Heart right ventricle (tissue), 16 donors: ENCODE measurements at regions not wholly inside any gene's neighbourhood (a gene's known extent, or its start where the extent isn't known, plus 50 kb on each side); places are given as distances from the start of the nearest gene placed in this dataset.
A peak's percentile ranks its signal among the peaks of the same experiment; 100 is the strongest.

Experiments used
- ATAC-seq, 8 donors: fragments of 200-7000 bp; cut with Tn5 transposase; one replicate each; pipeline ENCODE4 v1.9.1; 2020; ENCODE audit warnings: mild to moderate bottlenecking in 8 of 8, moderate library complexity in 8 of 8, moderate number of reproducible peaks in 1 of 8
- DNase-seq, 2 donors: peaks; one replicate each; pipeline ENCODE4 v3.0.0-alpha.2; 2020
- H3K27ac ChIP-seq, 10 donors: fragments of 200-600 bp; sonication (generic) in 2 of 10; one replicate each; pipeline versions ENCODE4 v1.5.0 to v1.8.0; 2020 to 2022; ENCODE audit warnings: mild to moderate bottlenecking in 3 of 10
- H3K27me3 ChIP-seq, 7 donors: fragments of 200-600 bp; one replicate each; pipeline ENCODE4 v1.8.0; 2021 to 2022; ENCODE audit warnings: mild to moderate bottlenecking in 2 of 7
- H3K36me3 ChIP-seq, 9 donors: fragments of 200-600 bp; sonication (generic) in 1 of 9; one replicate each; pipeline versions ENCODE4 v1.5.0 to v1.8.0; 2020 to 2022; ENCODE audit warnings: mild to moderate bottlenecking in 2 of 9
- H3K4me1 ChIP-seq, 9 donors: fragments of 200-600 bp; sonication (generic) in 1 of 9; one replicate each; pipeline versions ENCODE4 v1.5.0 to v1.8.0; 2020 to 2022; ENCODE audit warnings: mild to moderate bottlenecking in 4 of 9
- H3K4me3 ChIP-seq, 10 donors: fragments of 200-600 bp; sonication (generic) in 2 of 10; one replicate each; pipeline versions ENCODE4 v1.5.0 to v1.8.0; 2020 to 2022; ENCODE audit warnings: mild to moderate bottlenecking in 7 of 10, moderate library complexity in 2 of 10
- H3K9me3 ChIP-seq, 11 donors: fragments of 200-600 bp in 10 of 11; sonication (generic) in 2 of 11; one replicate each; pipeline versions ENCODE4 v1.5.0 to v1.8.0; 2013 to 2022; ENCODE audit warnings: mild to moderate bottlenecking in 2 of 11, control low read depth in 1 of 11, moderate library complexity in 1 of 11
- CTCF ChIP-seq, 9 donors: fragments of 200-600 bp; sonication (generic) in 2 of 9; IDR thresholded peaks; one replicate each; pipeline versions ENCODE4 v1.5.0 to v1.8.0; 2021 to 2022; ENCODE audit warnings: antibody characterized with exemption in 9 of 9, mild to moderate bottlenecking in 5 of 9, moderate library complexity in 1 of 9
- WGBS, 2 donors: extraction: QIAGEN DNeasy Blood & Tissue Kit; methylation state at CpG; one replicate each; pipeline ENCODE4 v1.1.7; 2013; ENCODE audit warnings: inconsistent platforms in 1 of 2; 5-methylcytosine and 5-hydroxymethylcytosine counted together
- intact Hi-C, 10 donors: fragments of 100-400 bp; cut with DNase I; formaldehyde crosslinking; loops; one replicate each; pipeline versions ENCODE4 v1.11.1 to v1.14.2; 2022
- donor health status: Arrhythmogenic right ventricular cardiomyopathy.
- donor health status: ischemic (EF 13 %, LVEDD 7.1; RV severe dilation, severe dysfunction).
- donor health status: healthy with polysubstance abuse.
- donor health status: DM: no; HTN: yes; CAD: no.
- donor health status: DM: no; HTN: no; CAD: no.
- donor health status: ischemic (EF 25% LVEDD 6.9; RV normal size, moderate dysfunction).
- donor health status: ischemic (EF 25% LVEDD 5.7; RV mildly dilated, moderate dysfunction).
- donor health status: healthy.
- donor health status: DM: yes; HTN: yes; CAD: no.
- donor health status: Ischemic cardiomyopathy.
- donor health status: ischemic (EF 35%, LVEDD 5.7; RV mildly dilated, moderate dysfunction).
- donor health status: nonischemic (EF 11% LVEDD 7.7; RV severe dilation, severe dysfunction).
- donor health status: DM: yes; HTN: yes; CAD: no.
- donor health status: PGD.
- donor health status: ischemic (EF 29% LVEDD 5.4; RV normal size, mild dysfunction).
- donor health status: nonischemic (EF 23%, LVEDD 6.1; RV moderate dilation, normal function).

- 45 to 52% methylated on average over 1 of the region's 1 CpG for WGBS, 2 donors
- H3K4me3 ChIP-seq: no peak overlapping the region
- no peaks in the 10 kb centered on the region for H3K36me3 ChIP-seq
- H3K4me1 ChIP-seq: peaks cover 0 to 15% (median 6%) of the 10 kb centered on the region in 9 donors
- ATAC-seq (peak in 1 of 8 donors; percentile 33), DNase-seq (no peak)
- H3K9me3 ChIP-seq: peaks cover 0 to 15% (median 0%) of the 10 kb centered on the region in 11 donors
- H3K27me3 ChIP-seq: no peaks in the 10 kb centered on the region
- intact Hi-C loops: loop anchor here in 2 of 10 donors (5.0 to 10.0 kb wide), 2 partner anchors 132 to 835 kb away; partner anchors contain the start of gene CITED2 (in 2 of the 2)
- TF ChIP-seq CTCF (IDR thresholded peaks at IDR 0.05): no peak
- H3K27ac ChIP-seq: no peak overlapping the region
Observed at GRCh38 chr6:140209775-140210174, 835.3 kb upstream of the CITED2 start.

DNA sequence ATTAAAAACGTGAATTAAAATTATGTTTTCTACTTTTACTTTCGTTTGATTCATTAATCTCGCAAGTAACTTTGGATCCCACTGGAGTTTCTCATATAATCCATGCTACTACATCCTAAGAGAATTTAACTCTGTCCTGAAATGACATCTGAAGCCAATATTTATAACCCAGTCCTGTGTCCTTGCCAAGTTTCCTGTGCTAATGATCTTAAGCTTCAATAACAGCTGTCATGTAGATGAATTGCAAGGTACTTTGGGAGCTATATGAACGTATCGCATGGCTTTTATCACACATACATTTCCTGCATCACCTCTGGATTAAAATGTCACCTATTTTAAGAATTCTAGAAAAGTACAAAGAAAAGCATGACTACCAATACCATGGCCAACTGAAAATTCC is 833.8 kb upstream of the CITED2 start:
- intact Hi-C loops: loop anchor here in 2 of 10 donors (5.0 to 10.0 kb wide), 2 partner anchors 131 to 833 kb away; partner anchors contain the start of gene CITED2 (in 2 of the 2)
- Histone ChIP-seq H3K27me3 (no peaks in the 10 kb centered on the region), H3K9me3 (peaks cover 0 to under 1% (median 0%) of the 10 kb centered on the region in 11 donors), H3K4me3 (peak overlapping the region in 6 of 10 donors; percentile 2 to 24 (median 17)), H3K27ac (peak overlapping the region in 1 of 10 donors; percentile 25), H3K4me1 (peaks cover 0 to 29% (median 16%) of the 10 kb centered on the region in 9 donors), H3K36me3 (no peaks in the 10 kb centered on the region)
- WGBS, 2 donors: 12 to 24% methylated on average over 5 of the region's 5 CpGs
- ATAC-seq: peak in 2 of 8 donors; percentile 30 to 42
- DNase-seq: no peak
- TF ChIP-seq CTCF (IDR thresholded peaks at IDR 0.05): no peak

GRCh38 chr6:140205795-140206593 is 831.5 kb upstream of the CITED2 start:
- TF ChIP-seq CTCF (IDR thresholded peaks at IDR 0.05): no peak
- H3K36me3 ChIP-seq: no peaks in the 10 kb centered on the region
- peaks cover 0 to 38% (median 22%) of the 10 kb centered on the region in 9 donors for H3K4me1 ChIP-seq
- ATAC-seq (peak in 1 of 8 donors; percentile 35), DNase-seq (no peak)
- WGBS, 2 donors: 76 to 77% methylated on average over 12 of the region's 12 CpGs
- intact Hi-C loops: loop anchor here in 2 of 10 donors (5.0 to 10.0 kb wide), 2 partner anchors 129 to 831 kb away; partner anchors contain the start of gene CITED2 (in 2 of the 2)
- H3K27me3 ChIP-seq: no peaks in the 10 kb centered on the region
- H3K4me3 ChIP-seq: no peak overlapping the region
- H3K9me3 ChIP-seq: no peaks in the 10 kb centered on the region
- H3K27ac ChIP-seq: no peak overlapping the region

- TF ChIP-seq CTCF (IDR thresholded peaks at IDR 0.05): no peak
- intact Hi-C loops: loop anchor here in 2 of 10 donors (10.0 kb wide), 1 partner anchor 829 kb away; the partner anchor contains the start of gene CITED2 (in 2 of the 2)
Observed at GRCh38 chr6:140204154-140204553, 829.7 kb upstream of the CITED2 start.

More at GRCh38 chr6:140204154-140204553, 829.7 kb upstream of the CITED2 start:
- no peaks in the 10 kb centered on the region for H3K36me3 ChIP-seq
- H3K27me3 ChIP-seq: no peaks in the 10 kb centered on the region
- H3K4me1 ChIP-seq: peaks cover 0 to 33% (median 22%) of the 10 kb centered on the region in 9 donors
- no peaks in the 10 kb centered on the region for H3K9me3 ChIP-seq
- DNase-seq: no peak
- H3K4me3 ChIP-seq: no peak overlapping the region
- peak overlapping the region in 1 of 10 donors; percentile 17 for H3K27ac ChIP-seq
- ATAC-seq: no peak
